ENCODE measurements at regions not wholly inside any gene's neighbourhood (a gene's known extent, or its start where the extent isn't known, plus 50 kb on each side); places are given as distances from the start of the nearest gene placed in this dataset.

GRCh38 chr5:86879086-86879485 lies 261.3 kb downstream of the COX7C start:
- no peak for DNase-seq (ENCODE audit: low read depth)

GRCh38 chr5:86880344-86880743 lies 262.6 kb downstream of the COX7C start:
- DNase-seq (ENCODE audit: low read depth): no peak

GRCh38 chr5:86880785-86881492 lies 263.2 kb downstream of the COX7C start:
- DNase-seq (ENCODE audit: low read depth): peak; percentile 42

- no peak for DNase-seq (ENCODE audit: low read depth)
These were observed 263.9 kb downstream of the COX7C start for GRCh38 chr5:86881493-86882090.

GRCh38 chr5:86884608-86885007 lies 266.9 kb downstream of the COX7C start:
- no peak for DNase-seq (ENCODE audit: low read depth)

GRCh38 chr5:86885011-86885410 lies 267.3 kb downstream of the COX7C start:
- no peak for DNase-seq (ENCODE audit: low read depth)

GRCh38 chr5:86885489-86886230 lies 267.9 kb downstream of the COX7C start:
- DNase-seq (ENCODE audit: low read depth): peak; percentile 11

- DNase-seq (ENCODE audit: low read depth): no peak
These were observed 272.6 kb downstream of the COX7C start for GRCh38 chr5:86890375-86890774.

- DNase-seq (ENCODE audit: low read depth): no peak
These were observed 276.3 kb downstream of the COX7C start for GRCh38 chr5:86894056-86894455.

- DNase-seq (ENCODE audit: low read depth): no peak
These were observed 279.2 kb downstream of the COX7C start for GRCh38 chr5:86896916-86897315.

- DNase-seq (ENCODE audit: low read depth): no peak
These were observed 291.9 kb downstream of the COX7C start for GRCh38 chr5:86909418-86910295.

GRCh38 chr5:86917117-86917579 lies 299.4 kb downstream of the COX7C start:
- DNase-seq (ENCODE audit: low read depth): no peak

- no peak for DNase-seq (ENCODE audit: low read depth)
These were observed 300.5 kb downstream of the COX7C start for GRCh38 chr5:86918246-86918645.

- no peak for DNase-seq (ENCODE audit: low read depth)
These were observed 308.3 kb downstream of the COX7C start for GRCh38 chr5:86926033-86926432.

GRCh38 chr5:86929123-86929766 lies 311.5 kb downstream of the COX7C start:
- DNase-seq (ENCODE audit: low read depth): no peak

- no peak for DNase-seq (ENCODE audit: low read depth)
These were observed 315.9 kb upstream of the RASA1 start for GRCh38 chr5:86951761-86952160.

- DNase-seq (ENCODE audit: low read depth): no peak
These were observed 302.8 kb upstream of the RASA1 start for GRCh38 chr5:86964889-86965288.

- no peak for DNase-seq (ENCODE audit: low read depth)
These were observed 299.4 kb upstream of the RASA1 start for GRCh38 chr5:86968301-86968753.

- DNase-seq (ENCODE audit: low read depth): no peak
These were observed 297.3 kb upstream of the RASA1 start for GRCh38 chr5:86970361-86970760.

GRCh38 chr5:86971034-86971571 lies 296.6 kb upstream of the RASA1 start:
- DNase-seq (ENCODE audit: low read depth): no peak

- DNase-seq (ENCODE audit: low read depth): no peak
These were observed 292.7 kb upstream of the RASA1 start for GRCh38 chr5:86974955-86975354.

Measured in CMK (cell line).